ENCODE measurements at regions not wholly inside any gene's neighbourhood (a gene's known extent, or its start where the extent isn't known, plus 50 kb on each side); places are given as distances from the start of the nearest gene placed in this dataset.

DNA sequence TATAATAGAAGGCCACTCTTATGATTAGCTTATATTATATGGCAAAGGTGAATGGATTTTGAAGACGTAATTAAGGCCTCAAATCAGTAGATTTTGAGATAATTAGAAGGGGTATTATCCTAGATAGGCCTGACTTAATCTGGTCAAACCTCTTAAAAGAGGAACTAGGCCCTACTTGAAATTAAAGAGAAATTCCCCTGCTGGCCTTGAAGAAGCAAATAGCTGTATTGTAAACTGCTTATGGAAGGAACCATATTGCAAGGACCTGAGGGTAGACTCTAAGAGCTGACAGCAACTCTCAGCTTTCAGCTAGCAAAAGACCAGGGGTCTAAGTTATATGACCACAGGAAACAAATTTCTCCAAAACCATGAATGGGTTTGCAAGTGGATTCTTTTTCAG is 219.0 kb upstream of the ONECUT1 start:
- no peak for TF ChIP-seq POLR2A (IDR thresholded peaks at IDR 0.05)
- TF ChIP-seq, protein P1, sequence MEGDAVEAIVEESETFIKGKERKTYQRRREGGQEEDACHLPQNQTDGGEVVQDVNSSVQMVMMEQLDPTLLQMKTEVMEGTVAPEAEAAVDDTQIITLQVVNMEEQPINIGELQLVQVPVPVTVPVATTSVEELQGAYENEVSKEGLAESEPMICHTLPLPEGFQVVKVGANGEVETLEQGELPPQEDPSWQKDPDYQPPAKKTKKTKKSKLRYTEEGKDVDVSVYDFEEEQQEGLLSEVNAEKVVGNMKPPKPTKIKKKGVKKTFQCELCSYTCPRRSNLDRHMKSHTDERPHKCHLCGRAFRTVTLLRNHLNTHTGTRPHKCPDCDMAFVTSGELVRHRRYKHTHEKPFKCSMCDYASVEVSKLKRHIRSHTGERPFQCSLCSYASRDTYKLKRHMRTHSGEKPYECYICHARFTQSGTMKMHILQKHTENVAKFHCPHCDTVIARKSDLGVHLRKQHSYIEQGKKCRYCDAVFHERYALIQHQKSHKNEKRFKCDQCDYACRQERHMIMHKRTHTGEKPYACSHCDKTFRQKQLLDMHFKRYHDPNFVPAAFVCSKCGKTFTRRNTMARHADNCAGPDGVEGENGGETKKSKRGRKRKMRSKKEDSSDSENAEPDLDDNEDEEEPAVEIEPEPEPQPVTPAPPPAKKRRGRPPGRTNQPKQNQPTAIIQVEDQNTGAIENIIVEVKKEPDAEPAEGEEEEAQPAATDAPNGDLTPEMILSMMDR (IDR thresholded peaks at IDR 0.05), result no peak
